ENCODE measurements at regions not wholly inside any gene's neighbourhood (a gene's known extent, or its start where the extent isn't known, plus 50 kb on each side); places are given as distances from the start of the nearest gene placed in this dataset.

DNA sequence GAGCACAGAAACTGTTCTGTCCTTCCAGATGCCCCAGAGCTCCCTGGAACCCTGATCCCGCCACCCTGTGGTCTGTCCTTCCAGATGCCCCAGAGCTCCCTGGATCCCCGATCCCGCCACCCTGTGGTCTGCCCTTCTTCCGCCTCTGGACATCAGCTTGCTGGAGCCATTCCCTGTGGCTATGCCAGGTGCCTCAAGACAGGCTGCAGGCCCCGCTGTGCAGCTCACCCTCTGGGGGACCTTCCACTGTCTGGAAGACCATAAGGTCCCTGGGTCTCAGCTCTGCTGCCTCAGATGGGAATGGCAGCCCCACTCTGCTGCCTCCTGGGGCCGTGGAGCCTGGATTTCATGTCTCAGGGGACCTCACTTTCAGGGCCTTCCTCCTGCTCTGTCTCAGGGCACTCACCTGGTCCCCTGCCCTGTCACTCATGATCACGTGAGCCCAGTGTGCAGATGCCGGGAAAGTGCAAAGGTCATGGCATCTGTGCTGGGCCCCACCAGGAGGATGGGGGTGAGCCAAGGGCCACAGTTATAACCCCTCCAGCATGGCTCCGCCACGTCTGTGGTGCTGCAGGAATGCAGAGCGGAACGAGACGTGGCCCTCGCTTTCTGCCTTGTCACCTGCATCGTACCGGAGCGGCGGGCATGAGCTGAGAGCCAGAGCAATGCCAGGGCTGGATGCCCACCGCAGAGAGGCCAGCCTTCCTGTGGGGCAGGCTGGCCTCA is 1520.7 kb downstream of the BRD1 start:
- no peak overlapping the region for H3K27ac Mint-ChIP-seq
- H3K4me1 Mint-ChIP-seq, result peaks cover 17% of the 10 kb centered on the region
- peaks cover 31% of the 10 kb centered on the region for H3K27me3 Mint-ChIP-seq (ENCODE audit: low read depth)
- no peaks in the 10 kb centered on the region for H3K36me3 Mint-ChIP-seq (ENCODE audit: low read depth)
- H3K9me3 Mint-ChIP-seq, result peaks cover 10% of the 10 kb centered on the region
- TF ChIP-seq, protein P1, sequence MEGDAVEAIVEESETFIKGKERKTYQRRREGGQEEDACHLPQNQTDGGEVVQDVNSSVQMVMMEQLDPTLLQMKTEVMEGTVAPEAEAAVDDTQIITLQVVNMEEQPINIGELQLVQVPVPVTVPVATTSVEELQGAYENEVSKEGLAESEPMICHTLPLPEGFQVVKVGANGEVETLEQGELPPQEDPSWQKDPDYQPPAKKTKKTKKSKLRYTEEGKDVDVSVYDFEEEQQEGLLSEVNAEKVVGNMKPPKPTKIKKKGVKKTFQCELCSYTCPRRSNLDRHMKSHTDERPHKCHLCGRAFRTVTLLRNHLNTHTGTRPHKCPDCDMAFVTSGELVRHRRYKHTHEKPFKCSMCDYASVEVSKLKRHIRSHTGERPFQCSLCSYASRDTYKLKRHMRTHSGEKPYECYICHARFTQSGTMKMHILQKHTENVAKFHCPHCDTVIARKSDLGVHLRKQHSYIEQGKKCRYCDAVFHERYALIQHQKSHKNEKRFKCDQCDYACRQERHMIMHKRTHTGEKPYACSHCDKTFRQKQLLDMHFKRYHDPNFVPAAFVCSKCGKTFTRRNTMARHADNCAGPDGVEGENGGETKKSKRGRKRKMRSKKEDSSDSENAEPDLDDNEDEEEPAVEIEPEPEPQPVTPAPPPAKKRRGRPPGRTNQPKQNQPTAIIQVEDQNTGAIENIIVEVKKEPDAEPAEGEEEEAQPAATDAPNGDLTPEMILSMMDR (IDR thresholded peaks at IDR 0.05; ENCODE audit: unreplicated experiment in 3 of 3), result no peak
- no peak overlapping the region for H3K4me3 Mint-ChIP-seq

DNA sequence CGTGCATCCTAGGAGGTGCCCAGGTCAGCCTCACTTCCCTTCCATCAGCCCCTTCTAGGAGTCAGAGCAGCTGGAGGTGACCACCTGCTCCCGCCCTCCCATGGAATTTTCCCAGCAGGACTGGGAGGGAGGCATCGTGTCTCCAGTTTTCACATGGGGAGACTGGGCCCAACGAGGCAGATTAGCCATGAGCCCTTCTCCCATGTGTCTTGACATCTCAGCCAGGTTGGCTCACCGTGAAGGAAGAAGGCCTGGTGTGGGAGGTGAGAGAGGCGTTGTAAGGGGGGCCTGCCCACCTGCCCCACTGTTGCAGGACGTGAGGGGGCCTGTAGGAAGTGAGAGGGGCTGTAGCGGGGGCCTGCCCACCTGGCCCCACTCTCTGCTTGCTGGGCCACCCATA is 1521.4 kb downstream of the BRD1 start:
- H3K27me3 Mint-ChIP-seq (ENCODE audit: low read depth), result peaks cover 35% of the 10 kb centered on the region
- peaks cover 17% of the 10 kb centered on the region for H3K4me1 Mint-ChIP-seq
- no peak overlapping the region for H3K27ac Mint-ChIP-seq
- H3K36me3 Mint-ChIP-seq (ENCODE audit: low read depth), result no peaks in the 10 kb centered on the region
- TF ChIP-seq, protein P1 (IDR thresholded peaks at IDR 0.05; ENCODE audit: unreplicated experiment in 3 of 3), result no peak
- peaks cover 5% of the 10 kb centered on the region for H3K9me3 Mint-ChIP-seq
- no peak overlapping the region for H3K4me3 Mint-ChIP-seq

DNA sequence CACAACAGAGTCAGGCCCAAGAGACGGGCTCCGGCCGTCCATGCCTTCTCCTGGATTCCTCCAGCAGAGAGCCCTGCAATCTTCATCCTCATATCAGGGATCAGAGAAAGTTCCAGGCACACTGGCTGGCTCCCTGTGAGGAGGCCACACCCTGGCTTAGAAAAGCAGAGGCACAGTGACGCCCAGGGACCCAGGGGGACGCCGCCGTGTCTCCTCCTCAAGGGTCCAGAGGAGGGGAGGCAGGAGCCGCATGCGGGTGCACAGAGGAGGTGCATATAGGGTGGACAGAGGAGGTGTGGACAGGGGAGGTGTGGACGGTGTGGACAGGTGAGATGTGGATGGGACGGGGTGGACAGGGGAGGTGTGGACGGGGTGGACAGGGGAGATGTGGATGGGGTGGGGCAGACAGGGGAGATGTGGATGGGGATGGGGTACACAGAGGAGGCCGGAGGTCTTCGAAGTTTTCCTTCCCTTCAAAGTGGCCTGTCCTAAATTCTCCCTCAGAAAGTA is 1521.9 kb downstream of the BRD1 start:
- H3K4me1 Mint-ChIP-seq, result peaks cover 17% of the 10 kb centered on the region
- no peak overlapping the region for H3K4me3 Mint-ChIP-seq
- H3K27me3 Mint-ChIP-seq (ENCODE audit: low read depth), result peaks cover 35% of the 10 kb centered on the region
- H3K36me3 Mint-ChIP-seq (ENCODE audit: low read depth), result no peaks in the 10 kb centered on the region
- TF ChIP-seq, protein P1 (IDR thresholded peaks at IDR 0.05; ENCODE audit: unreplicated experiment in 3 of 3), result no peak
- peaks cover 2% of the 10 kb centered on the region for H3K9me3 Mint-ChIP-seq
- no peak overlapping the region for H3K27ac Mint-ChIP-seq

DNA sequence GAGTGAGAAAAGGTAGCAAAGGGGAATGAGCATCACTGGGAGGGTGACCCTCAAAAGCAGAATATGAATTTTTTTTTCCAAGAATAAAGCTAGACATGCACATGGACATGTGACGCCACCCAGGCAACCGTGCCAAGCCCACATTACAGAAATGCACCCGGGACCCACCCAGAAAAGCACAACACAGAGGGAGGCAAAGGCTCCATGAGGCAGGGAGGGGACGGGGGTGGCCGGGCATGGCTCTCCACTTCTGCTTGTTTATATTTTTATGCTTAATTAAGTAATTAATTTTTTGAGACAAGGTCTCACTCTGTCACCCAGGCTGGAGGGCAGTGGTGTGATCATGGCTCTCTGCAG is 1524.3 kb downstream of the BRD1 start:
- H3K36me3 Mint-ChIP-seq (ENCODE audit: low read depth), result no peaks in the 10 kb centered on the region

DNA sequence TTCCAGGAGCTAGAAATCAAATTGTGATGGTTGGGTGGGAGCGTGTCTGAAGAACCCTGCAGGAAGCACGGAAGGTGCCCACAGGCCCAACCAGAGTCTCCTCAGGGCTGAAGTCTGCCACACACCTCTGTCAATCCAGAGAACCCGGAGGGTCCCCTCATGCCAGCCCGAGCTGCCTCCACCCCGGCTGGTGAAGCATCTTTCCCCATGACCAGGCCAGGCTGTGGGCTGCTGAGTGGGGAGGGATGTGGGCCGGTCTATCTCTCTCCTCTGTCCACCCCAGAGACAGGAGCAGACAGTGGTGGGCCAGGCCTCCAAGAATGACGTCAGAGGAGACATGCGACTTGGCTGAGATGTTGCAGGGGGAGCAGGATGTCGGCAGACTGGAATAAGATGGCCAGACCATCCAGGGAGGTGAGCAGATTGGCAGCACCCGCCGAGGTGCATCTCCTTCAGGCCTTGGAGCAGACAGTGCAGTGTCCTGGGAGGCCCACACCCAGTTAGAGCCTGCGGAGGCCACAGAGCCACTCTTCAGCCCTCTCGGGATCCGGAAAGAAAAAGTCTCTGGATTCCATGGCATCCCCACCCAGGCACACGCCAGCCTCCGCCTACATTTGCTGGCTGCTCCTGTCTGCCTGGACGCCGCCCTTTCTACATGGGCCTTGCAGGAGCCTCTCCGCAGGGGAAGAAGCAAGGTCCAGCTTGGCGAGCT is 1524.9 kb downstream of the BRD1 start:
- no peak overlapping the region for H3K4me3 Mint-ChIP-seq
- peaks cover 41% of the 10 kb centered on the region for H3K27me3 Mint-ChIP-seq (ENCODE audit: low read depth)
- peaks cover 4% of the 10 kb centered on the region for H3K4me1 Mint-ChIP-seq
- no peak overlapping the region for H3K27ac Mint-ChIP-seq
- H3K36me3 Mint-ChIP-seq (ENCODE audit: low read depth), result no peaks in the 10 kb centered on the region
- TF ChIP-seq, protein P1 (IDR thresholded peaks at IDR 0.05; ENCODE audit: unreplicated experiment in 3 of 3), result no peak
- no peaks in the 10 kb centered on the region for H3K9me3 Mint-ChIP-seq

More for the DNA sequence above, 1524.3 kb downstream of the BRD1 start:
- no peak overlapping the region for H3K27ac Mint-ChIP-seq
- peaks cover 41% of the 10 kb centered on the region for H3K27me3 Mint-ChIP-seq (ENCODE audit: low read depth)
- H3K4me3 Mint-ChIP-seq, result no peak overlapping the region
- H3K9me3 Mint-ChIP-seq, result no peaks in the 10 kb centered on the region
- H3K4me1 Mint-ChIP-seq, result peaks cover 8% of the 10 kb centered on the region
- TF ChIP-seq, protein P1 (IDR thresholded peaks at IDR 0.05; ENCODE audit: unreplicated experiment in 3 of 3), result no peak

Data from nephron (organoid).